Esophagus squamous epithelium (tissue), 4 donors: ENCODE measurements at regions not wholly inside any gene's neighbourhood (a gene's known extent, or its start where the extent isn't known, plus 50 kb on each side); places are given as distances from the start of the nearest gene placed in this dataset.

Experiments used
- POLR2A ChIP-seq, 4 donors: fragments of 450-650 bp; IDR thresholded peaks; one replicate each; pipeline ENCODE4 v1.6.1; 2017; ENCODE audit warnings: antibody characterized with exemption in 4 of 4, mild to moderate bottlenecking in 4 of 4, moderate library complexity in 3 of 4
- TF ChIP-seq, protein P1 (sequence below), 6 experiments: fragments of 450-650 bp in 4 of 6; fragments of 200-600 bp in 2 of 6; sonication (generic) in 2 of 6; IDR thresholded peaks; one replicate each; pipeline ENCODE4 v1.5.1; 2016 to 2019; ENCODE audit warnings: antibody characterized with exemption in 6 of 6, mild to moderate bottlenecking in 4 of 6, moderate library complexity in 4 of 6

GRCh38 chr4:45732161-45732560 is 391.7 kb downstream of the GABRG1 start:
- TF ChIP-seq, protein P1, sequence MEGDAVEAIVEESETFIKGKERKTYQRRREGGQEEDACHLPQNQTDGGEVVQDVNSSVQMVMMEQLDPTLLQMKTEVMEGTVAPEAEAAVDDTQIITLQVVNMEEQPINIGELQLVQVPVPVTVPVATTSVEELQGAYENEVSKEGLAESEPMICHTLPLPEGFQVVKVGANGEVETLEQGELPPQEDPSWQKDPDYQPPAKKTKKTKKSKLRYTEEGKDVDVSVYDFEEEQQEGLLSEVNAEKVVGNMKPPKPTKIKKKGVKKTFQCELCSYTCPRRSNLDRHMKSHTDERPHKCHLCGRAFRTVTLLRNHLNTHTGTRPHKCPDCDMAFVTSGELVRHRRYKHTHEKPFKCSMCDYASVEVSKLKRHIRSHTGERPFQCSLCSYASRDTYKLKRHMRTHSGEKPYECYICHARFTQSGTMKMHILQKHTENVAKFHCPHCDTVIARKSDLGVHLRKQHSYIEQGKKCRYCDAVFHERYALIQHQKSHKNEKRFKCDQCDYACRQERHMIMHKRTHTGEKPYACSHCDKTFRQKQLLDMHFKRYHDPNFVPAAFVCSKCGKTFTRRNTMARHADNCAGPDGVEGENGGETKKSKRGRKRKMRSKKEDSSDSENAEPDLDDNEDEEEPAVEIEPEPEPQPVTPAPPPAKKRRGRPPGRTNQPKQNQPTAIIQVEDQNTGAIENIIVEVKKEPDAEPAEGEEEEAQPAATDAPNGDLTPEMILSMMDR (IDR thresholded peaks at IDR 0.05), result no peak
- TF ChIP-seq POLR2A (IDR thresholded peaks at IDR 0.05), result no peak
